ENCODE measurements at regions not wholly inside any gene's neighbourhood (a gene's known extent, or its start where the extent isn't known, plus 50 kb on each side); places are given as distances from the start of the nearest gene placed in this dataset.
"Not testable (repeated sequence)": the region's sequence is repeated elsewhere in the genome, so short reads cannot be mapped to it uniquely, and the experiment has no call there.

DNA sequence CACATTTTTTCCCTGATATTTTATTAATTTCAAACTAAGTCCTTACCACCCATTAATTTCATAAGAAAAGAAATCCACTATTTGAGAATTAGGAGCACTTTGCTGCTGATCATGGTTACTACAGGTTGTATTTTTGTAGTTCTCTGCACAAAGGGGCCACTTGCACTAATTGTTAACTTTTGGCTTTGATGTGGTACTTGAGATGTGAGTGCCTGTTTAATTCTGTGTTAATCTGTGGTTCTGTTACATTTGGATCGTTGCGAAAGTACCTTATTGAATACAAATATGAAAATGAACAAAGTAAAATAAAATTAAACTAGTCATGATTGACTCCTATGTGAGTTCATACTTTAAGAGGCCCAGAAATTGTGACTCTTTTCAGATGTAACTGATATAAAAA is 374.9 kb upstream of the RGS6 start:
- Mint-ChIP-seq H3K9me3 (no peaks in the 10 kb centered on the region), H3K27ac (no peak overlapping the region), H3K4me1 (peaks cover 41 to 50% (median 43%) of the 10 kb centered on the region in 3 donors), H3K36me3 (peaks cover 7% of the 10 kb centered on the region), H3K27me3 (no peaks in the 10 kb centered on the region), H3K4me3 (peak overlapping the region in 1 of 4 donors; percentile 37)

DNA sequence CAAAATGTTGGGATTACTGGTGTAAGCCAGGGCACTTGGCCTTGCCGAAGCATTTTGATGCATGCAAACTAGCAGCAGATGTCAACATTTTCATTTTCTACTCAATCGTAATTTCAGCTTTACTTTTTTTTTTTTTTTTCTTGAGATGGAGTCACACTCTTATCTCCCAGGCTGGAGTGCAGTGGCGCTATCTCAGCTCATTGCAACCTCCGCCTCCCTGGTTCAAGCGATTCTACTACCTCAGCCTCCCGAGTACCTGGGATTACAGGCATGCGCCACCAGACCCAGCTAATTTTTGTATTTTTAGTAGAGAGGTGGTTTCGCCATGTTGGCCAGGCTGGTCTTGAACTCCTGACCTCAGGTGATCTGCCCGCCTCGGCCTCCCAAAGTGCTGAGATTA is 373.3 kb upstream of the RGS6 start:
- not testable (repeated sequence) for H3K27me3 Mint-ChIP-seq, H3K4me3 Mint-ChIP-seq, H3K36me3 Mint-ChIP-seq, H3K9me3 Mint-ChIP-seq
- Mint-ChIP-seq H3K4me1 (peaks cover 33 to 43% (median 37%) of the 10 kb centered on the region in 3 donors), H3K27ac (peak overlapping the region in 1 of 3 donors; percentile 82)

DNA sequence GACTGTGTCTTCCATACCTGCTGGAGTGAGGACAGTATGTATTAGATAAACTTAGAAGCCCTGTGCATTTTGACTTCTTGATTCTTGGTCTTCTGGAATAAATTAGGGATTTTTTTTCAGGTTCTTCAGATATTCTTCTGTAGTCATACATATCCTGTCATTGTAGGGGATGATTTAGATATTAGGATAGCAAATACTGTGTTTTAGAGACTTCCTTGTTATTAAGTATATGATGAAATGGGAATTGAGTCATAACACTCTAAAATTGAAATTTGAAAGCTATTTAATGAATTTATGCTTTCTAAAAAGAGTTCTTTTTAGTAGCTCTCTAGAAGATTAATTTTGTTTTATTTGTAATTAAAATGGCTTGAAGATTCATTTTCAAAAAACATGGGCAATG is 371.5 kb upstream of the RGS6 start:
- Mint-ChIP-seq H3K4me3 (no peak overlapping the region), H3K36me3 (peaks cover 4% of the 10 kb centered on the region), H3K4me1 (peaks cover 26 to 34% (median 27%) of the 10 kb centered on the region in 3 donors), H3K27me3 (no peaks in the 10 kb centered on the region), H3K27ac (no peak overlapping the region), H3K9me3 (no peaks in the 10 kb centered on the region)

DNA sequence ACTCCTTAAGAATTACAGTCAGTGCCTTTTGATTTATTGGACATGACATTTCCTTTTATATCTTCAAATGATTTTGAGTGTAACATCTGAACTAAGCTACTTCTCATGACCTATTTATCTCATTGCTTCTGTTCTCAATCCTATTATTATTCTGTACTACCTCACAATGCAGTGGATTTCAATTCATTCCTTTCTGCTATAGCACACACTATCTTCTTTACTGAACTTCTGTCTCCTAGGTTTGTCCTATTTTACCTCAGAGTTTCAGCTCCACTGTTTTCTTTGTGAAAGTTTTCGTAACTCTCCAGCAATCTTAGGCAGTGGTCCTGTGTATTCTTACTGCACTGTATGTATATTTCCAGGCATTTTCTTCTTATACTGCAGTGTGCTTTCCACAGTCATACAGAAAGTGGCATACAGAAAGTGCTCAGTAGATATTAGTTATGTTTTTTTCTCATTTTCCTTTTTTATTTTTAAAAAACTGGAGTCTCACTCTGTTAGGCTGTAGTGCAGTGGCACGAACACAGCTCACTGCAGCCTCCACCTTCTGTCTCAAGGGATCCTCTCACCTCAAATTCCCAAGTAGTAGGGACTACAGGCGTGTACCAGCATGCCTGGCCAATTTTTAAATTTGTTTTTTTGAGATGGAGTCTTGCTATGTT is 368.6 kb upstream of the RGS6 start:
- Mint-ChIP-seq H3K27me3 (no peaks in the 10 kb centered on the region), H3K36me3 (peaks cover 5% of the 10 kb centered on the region), H3K27ac (no peak overlapping the region), H3K9me3 (no peaks in the 10 kb centered on the region), H3K4me3 (no peak overlapping the region), H3K4me1 (peaks cover 19 to 25% (median 22%) of the 10 kb centered on the region in 3 donors)

DNA sequence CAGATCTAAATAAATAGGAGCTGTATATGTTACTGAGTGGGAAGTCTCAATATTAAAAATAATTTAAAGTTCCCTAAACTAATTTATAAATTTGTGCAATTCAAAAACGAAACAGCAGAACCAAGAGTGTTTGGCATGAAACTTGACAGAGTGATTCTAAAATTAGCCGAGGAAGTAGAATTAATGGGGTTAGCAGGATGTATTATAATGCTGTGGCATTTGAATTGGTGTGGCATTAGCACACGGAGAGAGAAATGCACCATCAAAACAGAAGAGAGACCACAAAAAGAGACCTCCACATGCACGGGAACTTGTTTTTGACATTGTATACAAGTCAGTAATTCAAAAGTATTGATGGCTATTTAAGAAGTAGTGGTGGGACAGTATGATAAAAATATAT is 366.0 kb upstream of the RGS6 start:
- peaks cover 20 to 24% (median 22%) of the 10 kb centered on the region in 3 donors for H3K4me1 Mint-ChIP-seq
- H3K27me3 Mint-ChIP-seq, result no peaks in the 10 kb centered on the region
- peak overlapping the region; percentile 1 to 65 (median 24) for H3K4me3 Mint-ChIP-seq
- peak overlapping the region in 1 of 3 donors; percentile 27 for H3K27ac Mint-ChIP-seq
- peaks cover 8% of the 10 kb centered on the region for H3K36me3 Mint-ChIP-seq
- no peaks in the 10 kb centered on the region for H3K9me3 Mint-ChIP-seq

DNA sequence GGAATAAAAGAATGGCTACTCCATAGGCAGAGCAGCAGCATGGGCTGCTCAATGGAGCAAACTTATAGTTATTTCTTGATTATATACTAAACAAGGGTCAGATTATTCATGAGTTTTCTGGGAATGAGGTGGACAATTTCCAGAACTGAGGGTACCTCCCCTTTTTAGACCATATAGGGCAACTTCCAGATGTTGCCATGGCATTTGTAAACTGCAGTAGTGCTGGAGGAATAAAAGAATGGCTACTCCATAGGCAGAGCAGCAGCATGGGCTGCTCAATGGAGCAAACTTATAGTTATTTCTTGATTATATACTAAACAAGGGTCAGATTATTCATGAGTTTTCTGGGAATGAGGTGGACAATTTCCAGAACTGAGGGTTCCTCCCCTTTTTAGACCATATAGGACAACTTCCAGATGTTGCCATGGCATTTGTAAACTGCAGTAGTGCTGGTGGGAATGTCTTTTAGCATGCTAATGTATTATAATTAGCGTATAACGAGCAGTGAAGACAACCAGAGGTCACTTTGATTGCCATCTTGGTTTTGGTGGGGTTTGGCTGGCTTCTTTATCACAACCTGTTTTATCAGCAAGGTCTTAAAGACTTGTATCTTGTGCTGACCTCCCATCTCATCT is 364.6 kb upstream of the RGS6 start:
- not testable (repeated sequence) for H3K9me3 Mint-ChIP-seq

DNA sequence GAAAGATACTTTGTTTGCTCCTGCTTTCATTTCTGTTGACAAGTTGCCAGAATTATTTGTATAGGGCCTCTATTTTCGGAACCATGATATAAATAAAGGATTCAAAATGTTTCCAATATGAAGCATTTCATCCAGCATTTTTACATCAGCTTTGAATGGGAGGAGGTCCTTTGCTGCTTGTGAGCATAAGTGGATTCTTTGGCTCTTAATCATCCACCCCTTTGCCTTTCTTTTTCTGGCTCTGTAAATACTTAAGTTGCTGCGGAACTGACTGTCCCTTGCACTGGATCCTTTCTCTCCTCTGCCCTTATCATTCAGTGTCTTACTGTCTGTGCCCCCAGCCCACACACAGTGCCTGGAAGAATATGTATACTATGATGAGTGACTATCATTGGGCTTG is 357.3 kb upstream of the RGS6 start:
- no peaks in the 10 kb centered on the region for H3K9me3 Mint-ChIP-seq
- H3K4me3 Mint-ChIP-seq, result peak overlapping the region in 2 of 4 donors; percentile 34 to 47
- peaks cover 5% of the 10 kb centered on the region for H3K36me3 Mint-ChIP-seq
- no peaks in the 10 kb centered on the region for H3K27me3 Mint-ChIP-seq
- H3K27ac Mint-ChIP-seq, result no peak overlapping the region
- peaks cover 29 to 41% (median 37%) of the 10 kb centered on the region in 3 donors for H3K4me1 Mint-ChIP-seq

More for the DNA sequence above, 364.6 kb upstream of the RGS6 start:
- H3K27me3 Mint-ChIP-seq, H3K36me3 Mint-ChIP-seq, H3K27ac Mint-ChIP-seq, H3K4me3 Mint-ChIP-seq: not testable (repeated sequence)
- H3K4me1 Mint-ChIP-seq, result peaks cover 20 to 25% (median 22%) of the 10 kb centered on the region in 3 donors

DNA sequence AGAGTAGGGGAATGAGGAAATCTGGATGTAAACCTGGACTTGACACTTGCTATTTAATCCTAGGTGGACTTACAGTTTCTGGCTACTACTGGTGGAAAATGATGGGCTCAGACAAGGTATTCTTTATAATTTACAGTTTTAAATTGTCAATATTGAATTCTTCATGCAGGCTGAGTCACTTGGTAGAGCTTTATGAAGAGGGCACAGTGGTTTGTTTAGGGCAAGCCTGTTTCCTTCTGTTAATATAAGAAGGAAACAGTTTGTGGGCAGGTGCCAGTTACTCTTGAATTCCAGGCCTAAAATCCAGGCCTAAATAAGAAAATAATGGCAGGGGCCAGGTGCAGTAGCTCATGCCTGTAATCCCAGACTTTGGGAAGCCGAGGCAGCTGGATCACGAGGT is 355.8 kb upstream of the RGS6 start:
- no peak overlapping the region for H3K4me3 Mint-ChIP-seq
- H3K27me3 Mint-ChIP-seq, result no peaks in the 10 kb centered on the region
- peak overlapping the region in 1 of 3 donors; percentile 63 for H3K27ac Mint-ChIP-seq
- H3K4me1 Mint-ChIP-seq, result peaks cover 26 to 40% (median 37%) of the 10 kb centered on the region in 3 donors
- peaks cover 7% of the 10 kb centered on the region for H3K36me3 Mint-ChIP-seq
- no peaks in the 10 kb centered on the region for H3K9me3 Mint-ChIP-seq

DNA sequence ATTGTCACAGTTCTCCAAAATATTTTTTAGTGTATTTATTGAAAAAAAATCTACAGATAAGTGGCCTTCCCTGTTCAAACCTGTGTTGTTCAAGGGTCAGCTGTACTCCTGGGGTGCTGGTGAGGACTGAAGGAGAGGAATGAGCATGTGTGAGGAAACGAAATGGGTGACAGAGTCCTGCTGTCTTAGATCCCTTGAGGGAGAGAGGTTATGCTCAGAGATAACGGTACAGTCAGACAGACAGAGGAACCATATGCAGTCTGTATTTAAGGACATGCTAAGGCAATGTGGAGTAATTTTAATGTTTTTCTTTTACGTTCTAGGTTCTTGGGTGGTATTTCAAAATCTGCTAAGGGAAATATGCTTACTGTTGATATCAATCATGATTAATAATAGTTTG is 352.9 kb upstream of the RGS6 start:
- H3K9me3 Mint-ChIP-seq, result no peaks in the 10 kb centered on the region
- no peaks in the 10 kb centered on the region for H3K27me3 Mint-ChIP-seq
- no peak overlapping the region for H3K4me3 Mint-ChIP-seq
- peaks cover 18 to 30% (median 24%) of the 10 kb centered on the region in 3 donors for H3K4me1 Mint-ChIP-seq
- H3K36me3 Mint-ChIP-seq, result peaks cover 9% of the 10 kb centered on the region
- H3K27ac Mint-ChIP-seq, result no peak overlapping the region

DNA sequence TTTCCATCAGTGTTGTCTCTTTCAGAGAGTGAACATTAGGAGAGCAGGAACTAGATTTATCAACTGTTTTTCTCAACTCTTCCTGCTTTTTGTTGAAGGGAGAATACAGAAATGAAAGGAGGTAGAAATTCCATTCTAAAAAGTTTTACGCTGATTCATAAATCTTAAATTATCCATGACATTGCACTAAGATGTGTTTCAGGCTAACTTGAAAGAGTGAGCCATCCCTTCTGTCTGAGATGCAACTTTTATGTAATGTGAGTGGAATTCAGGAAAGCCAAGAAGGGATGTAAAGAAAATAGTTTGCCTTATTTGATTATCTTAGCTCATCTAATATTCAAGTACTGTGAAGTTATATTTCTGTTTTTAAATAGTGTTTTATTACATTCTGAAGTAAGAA is 349.5 kb upstream of the RGS6 start:
- H3K9me3 Mint-ChIP-seq, result no peaks in the 10 kb centered on the region
- H3K4me1 Mint-ChIP-seq, result peaks cover 8 to 16% (median 12%) of the 10 kb centered on the region in 3 donors
- H3K4me3 Mint-ChIP-seq, result no peak overlapping the region
- H3K27me3 Mint-ChIP-seq, result no peaks in the 10 kb centered on the region
- H3K27ac Mint-ChIP-seq, result peak overlapping the region in 1 of 3 donors; percentile 16
- H3K36me3 Mint-ChIP-seq, result peaks cover 9% of the 10 kb centered on the region

DNA sequence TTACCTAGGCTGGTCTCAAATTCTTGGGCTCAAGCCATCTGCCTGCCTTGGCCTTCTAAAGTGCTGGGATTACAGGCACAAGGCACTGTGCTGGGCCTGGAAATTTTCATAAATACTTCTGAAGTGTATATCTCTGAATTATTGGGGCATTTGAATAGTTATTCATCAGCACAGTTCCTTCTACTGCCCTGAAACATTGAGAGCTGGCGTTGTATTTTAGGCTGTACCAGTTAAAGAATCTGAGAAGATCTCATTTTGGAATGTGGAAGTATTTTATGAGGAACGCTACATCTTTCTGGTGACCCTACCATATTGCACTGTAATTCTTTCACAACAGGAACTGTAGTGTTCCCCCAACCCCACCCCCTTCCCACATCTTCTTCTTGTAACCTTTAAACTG is 349.0 kb upstream of the RGS6 start:
- H3K4me3 Mint-ChIP-seq, result no peak overlapping the region
- peak overlapping the region in 1 of 3 donors; percentile 51 for H3K27ac Mint-ChIP-seq
- peaks cover 9% of the 10 kb centered on the region for H3K36me3 Mint-ChIP-seq
- peaks cover 8 to 16% (median 11%) of the 10 kb centered on the region in 3 donors for H3K4me1 Mint-ChIP-seq
- H3K9me3 Mint-ChIP-seq, result no peaks in the 10 kb centered on the region
- H3K27me3 Mint-ChIP-seq, result no peaks in the 10 kb centered on the region

DNA sequence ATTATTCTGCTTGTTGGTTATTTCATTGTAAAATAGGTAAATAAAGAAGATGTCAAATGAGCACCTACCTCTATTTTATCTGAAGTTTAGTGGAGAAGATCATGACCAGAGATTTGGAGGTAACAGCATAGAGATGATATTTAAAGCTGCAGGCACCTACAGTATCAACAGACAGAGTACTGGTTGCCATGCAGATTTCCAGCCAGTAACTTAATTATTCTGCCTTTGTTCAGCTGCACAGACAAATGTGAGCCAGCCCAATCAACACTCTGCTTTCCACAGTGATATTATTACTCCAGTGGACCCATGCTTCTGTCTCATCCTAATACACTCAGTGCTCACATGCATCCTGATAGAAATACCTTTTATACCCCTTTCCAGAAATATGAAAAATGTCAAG is 348.5 kb upstream of the RGS6 start:
- H3K36me3 Mint-ChIP-seq, result peaks cover 9% of the 10 kb centered on the region
- no peaks in the 10 kb centered on the region for H3K9me3 Mint-ChIP-seq
- no peaks in the 10 kb centered on the region for H3K27me3 Mint-ChIP-seq
- peaks cover 6 to 16% (median 8%) of the 10 kb centered on the region in 3 donors for H3K4me1 Mint-ChIP-seq
- H3K27ac Mint-ChIP-seq, result peak overlapping the region in 1 of 3 donors; percentile 51
- H3K4me3 Mint-ChIP-seq, result no peak overlapping the region

DNA sequence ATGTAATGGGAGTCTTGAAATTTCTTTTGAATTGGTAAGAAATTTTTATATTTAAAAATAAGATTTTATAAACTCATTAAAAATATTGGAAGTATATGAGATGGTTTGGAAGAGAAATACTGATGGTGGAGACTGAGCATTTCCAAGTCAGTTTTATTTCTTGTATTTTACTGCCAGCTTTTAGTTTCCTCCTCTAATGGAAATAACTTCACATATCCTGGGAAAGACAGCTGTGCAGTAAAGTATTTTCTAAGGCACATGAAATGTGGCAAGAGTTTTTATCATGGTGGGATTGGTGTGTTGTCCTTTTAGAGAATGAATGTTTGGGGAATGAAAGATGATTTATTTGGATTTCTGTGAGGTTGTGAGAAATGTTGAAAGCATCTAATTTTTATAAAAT is 346.9 kb upstream of the RGS6 start:
- no peak overlapping the region for H3K4me3 Mint-ChIP-seq
- H3K36me3 Mint-ChIP-seq, result peaks cover 7% of the 10 kb centered on the region
- no peaks in the 10 kb centered on the region for H3K27me3 Mint-ChIP-seq

DNA sequence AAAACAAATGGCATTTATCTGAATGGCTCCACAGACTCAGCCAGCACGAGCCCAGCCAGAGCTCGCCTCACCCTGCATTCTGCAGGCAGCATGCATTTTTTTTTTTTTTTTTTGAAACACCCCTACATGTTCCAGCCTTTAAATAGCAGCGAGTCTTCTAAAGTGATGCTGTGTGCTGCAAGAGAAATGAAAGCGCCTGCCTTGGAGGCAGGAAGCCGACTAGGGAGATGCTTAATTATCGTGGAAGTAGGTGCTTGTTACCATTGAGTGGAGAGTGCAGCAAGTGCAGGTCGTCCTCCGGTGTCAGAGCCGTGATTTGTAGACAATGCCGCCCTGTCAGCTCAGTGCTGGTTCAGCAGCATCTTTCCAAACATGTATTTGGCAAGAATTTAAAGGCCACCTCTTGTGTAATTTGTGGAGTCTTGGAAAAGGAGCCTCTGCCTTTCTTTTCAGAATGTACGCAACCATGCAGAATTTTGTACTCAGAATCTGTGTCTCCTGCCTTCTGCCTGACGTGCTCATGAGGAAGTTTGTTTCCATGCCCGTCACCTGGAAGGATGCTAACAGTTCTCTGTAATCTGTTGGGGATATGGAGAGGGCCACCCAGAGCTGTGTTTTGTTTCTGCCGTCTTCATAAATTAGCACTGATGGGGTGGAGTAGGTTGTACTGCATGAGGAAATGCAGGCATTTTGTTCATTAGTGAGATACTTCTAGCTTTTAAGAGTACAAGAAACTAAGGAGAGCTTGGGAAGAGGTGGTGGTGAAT is 345.9 kb upstream of the RGS6 start:
- peaks cover 6% of the 10 kb centered on the region for H3K36me3 Mint-ChIP-seq
- H3K27ac Mint-ChIP-seq, result no peak overlapping the region
- no peak overlapping the region for H3K4me3 Mint-ChIP-seq

More for the DNA sequence above, 346.9 kb upstream of the RGS6 start:
- Mint-ChIP-seq H3K9me3 (no peaks in the 10 kb centered on the region), H3K27ac (no peak overlapping the region), H3K4me1 (peaks cover 7 to 15% (median 8%) of the 10 kb centered on the region in 3 donors)

DNA sequence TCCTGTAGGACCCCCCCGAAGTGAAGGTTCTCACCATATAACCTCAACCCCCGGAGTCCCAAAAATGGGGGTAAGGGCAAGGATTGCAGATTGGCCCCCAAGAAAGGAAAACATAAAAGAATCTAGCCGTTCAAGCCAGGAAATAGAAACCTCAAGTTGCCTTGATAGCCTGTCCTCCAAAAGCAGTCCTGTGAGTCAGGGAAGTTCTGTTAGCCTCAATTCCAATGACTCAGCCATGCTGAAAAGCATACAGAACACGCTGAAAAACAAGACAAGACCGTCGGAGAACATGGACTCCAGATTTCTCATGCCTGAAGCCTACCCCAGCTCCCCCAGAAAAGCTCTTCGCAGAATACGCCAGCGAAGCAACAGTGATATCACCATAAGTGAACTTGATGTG is 344.2 kb upstream of the RGS6 start:
- H3K4me1 Mint-ChIP-seq, result peaks cover 7 to 15% (median 12%) of the 10 kb centered on the region in 3 donors
- no peaks in the 10 kb centered on the region for H3K9me3 Mint-ChIP-seq
- no peaks in the 10 kb centered on the region for H3K27me3 Mint-ChIP-seq
- no peak overlapping the region for H3K4me3 Mint-ChIP-seq
- H3K36me3 Mint-ChIP-seq, result peaks cover 5% of the 10 kb centered on the region
- peak overlapping the region in 1 of 3 donors; percentile 59 for H3K27ac Mint-ChIP-seq

More for the DNA sequence above, 345.9 kb upstream of the RGS6 start:
- Mint-ChIP-seq H3K27me3 (no peaks in the 10 kb centered on the region), H3K9me3 (no peaks in the 10 kb centered on the region), H3K4me1 (peaks cover 7 to 15% (median 8%) of the 10 kb centered on the region in 3 donors)

Measured in IgD-negative memory B cell (primary cell).